ENCODE measurements at regions not wholly inside any gene's neighbourhood (a gene's known extent, or its start where the extent isn't known, plus 50 kb on each side); places are given as distances from the start of the nearest gene placed in this dataset.

GRCh38 chr6:87832025-87832825, 130.2 kb upstream of the AKIRIN2 start:
- BruUV-seq (replicated peaks), result no TSS peak
- ChIA-PET CTCF (interaction anchor here (0.6 to 0.7 kb wide), 3 partner anchors 102 to 1518 kb away, joined by 3 to 8 read pairs (median 5); no protein-coding TSS in a partner anchor), POLR2A (ENCODE audit: unreplicated experiment) (no interaction called here)
- peak overlapping the region; percentile 56 for H3K4me3 ChIP-seq
- no peaks in the 10 kb centered on the region for H3K27me3 ChIP-seq (ENCODE audit: insufficient read depth, low read depth)
- no peaks in the 10 kb centered on the region for H3K9me2 ChIP-seq (ENCODE audit: insufficient read depth)
- no peaks in the 10 kb centered on the region for H3K9me3 ChIP-seq (ENCODE audit: insufficient read depth, low read depth)
- H3K27ac ChIP-seq, result no peak overlapping the region
- H2AFZ ChIP-seq, result peak overlapping the region; percentile 77
- no peaks in the 10 kb centered on the region for H3K79me2 ChIP-seq (ENCODE audit: low read depth)
- TF ChIP-seq EZH2 (IDR thresholded peaks at IDR 0.05; ENCODE audit: low read depth), result no peak
- TF ChIP-seq CTCF (conservative IDR thresholded peaks at IDR 0.05), result peak; percentile 52; the same call in 1 of the 2 replicates
- intact Hi-C loops (cut with micrococcal nuclease; ENCODE audit: unreplicated experiment), result loop anchor here (2.0 to 5.0 kb wide), 2 partner anchors 131 to 1040 kb away; no protein-coding TSS in a partner anchor
- no peak for DNase-seq
- no peaks in the 10 kb centered on the region for H3K4me1 ChIP-seq (replicated peaks; ENCODE audit: insufficient read depth)
- H3K36me3 ChIP-seq (ENCODE audit: low read depth), result no peaks in the 10 kb centered on the region
- H3K4me2 ChIP-seq, result peak overlapping the region; percentile 79
- no peaks in the 10 kb centered on the region for H4K20me1 ChIP-seq (ENCODE audit: insufficient read depth)
- no peaks in the 10 kb centered on the region for H3F3A ChIP-seq (ENCODE audit: insufficient read depth, low read depth)

- H4K20me1 ChIP-seq (ENCODE audit: insufficient read depth), result no peaks in the 10 kb centered on the region
- no TSS peak for BruUV-seq (replicated peaks)
- H3K27ac ChIP-seq, result no peak overlapping the region
- no peaks in the 10 kb centered on the region for H3K9me3 ChIP-seq (ENCODE audit: insufficient read depth, low read depth)
- no peak overlapping the region for H3K4me3 ChIP-seq
- H3K9me2 ChIP-seq (ENCODE audit: insufficient read depth), result no peaks in the 10 kb centered on the region
- no peaks in the 10 kb centered on the region for H3K4me1 ChIP-seq (replicated peaks; ENCODE audit: insufficient read depth)
- ChIA-PET POLR2A (ENCODE audit: unreplicated experiment) (interaction anchor here (0.6 kb wide), 1 partner anchor 242 kb away, joined by 3 read pairs; no protein-coding TSS in a partner anchor), CTCF (no interaction called here)
- no peaks in the 10 kb centered on the region for H3K36me3 ChIP-seq (ENCODE audit: low read depth)
- H3F3A ChIP-seq (ENCODE audit: insufficient read depth, low read depth), result no peaks in the 10 kb centered on the region
- intact Hi-C loops (cut with micrococcal nuclease; ENCODE audit: unreplicated experiment), result loop anchor here (5.0 kb wide), 1 partner anchor 1041 kb away; no protein-coding TSS in a partner anchor
- H3K79me2 ChIP-seq (ENCODE audit: low read depth), result no peaks in the 10 kb centered on the region
- no peak overlapping the region for H3K4me2 ChIP-seq
- DNase-seq, result no peak
- TF ChIP-seq CTCF (conservative IDR thresholded peaks at IDR 0.05) (no peak), EZH2 (IDR thresholded peaks at IDR 0.05; ENCODE audit: low read depth) (no peak)
- H2AFZ ChIP-seq, result no peak overlapping the region
- H3K27me3 ChIP-seq (ENCODE audit: insufficient read depth, low read depth), result no peaks in the 10 kb centered on the region
Measured at GRCh38 chr6:87830907-87831306, 128.9 kb upstream of the AKIRIN2 start.

GRCh38 chr6:87829622-87830121, 127.6 kb upstream of the AKIRIN2 start:
- H3K79me2 ChIP-seq (ENCODE audit: low read depth), result no peaks in the 10 kb centered on the region
- CTCF ChIA-PET, result no interaction called here
- no peaks in the 10 kb centered on the region for H4K20me1 ChIP-seq (ENCODE audit: insufficient read depth)
- no peak for DNase-seq
- TF ChIP-seq CTCF (conservative IDR thresholded peaks at IDR 0.05), result no peak
- TF ChIP-seq EZH2 (IDR thresholded peaks at IDR 0.05; ENCODE audit: low read depth), result no peak
- no peaks in the 10 kb centered on the region for H3K9me3 ChIP-seq (ENCODE audit: insufficient read depth, low read depth)
- intact Hi-C loops (cut with micrococcal nuclease; ENCODE audit: unreplicated experiment), result loop anchor here (5.0 kb wide), 1 partner anchor 1043 kb away; no protein-coding TSS in a partner anchor
- H3K4me2 ChIP-seq, result no peak overlapping the region
- no peak overlapping the region for H3K4me3 ChIP-seq
- H3K9me2 ChIP-seq (ENCODE audit: insufficient read depth), result no peaks in the 10 kb centered on the region
- no peaks in the 10 kb centered on the region for H3K36me3 ChIP-seq (ENCODE audit: low read depth)
- no TSS peak for BruUV-seq (replicated peaks)
- H3F3A ChIP-seq (ENCODE audit: insufficient read depth, low read depth), result no peaks in the 10 kb centered on the region
- no peak overlapping the region for H2AFZ ChIP-seq
- H3K27ac ChIP-seq, result no peak overlapping the region
- no peaks in the 10 kb centered on the region for H3K4me1 ChIP-seq (replicated peaks; ENCODE audit: insufficient read depth)
- POLR2A ChIA-PET (ENCODE audit: unreplicated experiment), result no interaction called here
- no peaks in the 10 kb centered on the region for H3K27me3 ChIP-seq (ENCODE audit: insufficient read depth, low read depth)
